NCI-H2196 (cell line): ENCODE measurements at regions not wholly inside any gene's neighbourhood (a gene's known extent, or its start where the extent isn't known, plus 50 kb on each side); places are given as distances from the start of the nearest gene placed in this dataset.
"Not testable (repeated sequence)": the region's sequence is repeated elsewhere in the genome, so short reads cannot be mapped to it uniquely, and the experiment has no call there.

ENCODE experiments used
- DNase-seq: peaks from one replicate; lab custom pipeline; 2025; ENCODE audit not compliant: unreplicated experiment; lab: John Stamatoyannopoulos, UW

DNA sequence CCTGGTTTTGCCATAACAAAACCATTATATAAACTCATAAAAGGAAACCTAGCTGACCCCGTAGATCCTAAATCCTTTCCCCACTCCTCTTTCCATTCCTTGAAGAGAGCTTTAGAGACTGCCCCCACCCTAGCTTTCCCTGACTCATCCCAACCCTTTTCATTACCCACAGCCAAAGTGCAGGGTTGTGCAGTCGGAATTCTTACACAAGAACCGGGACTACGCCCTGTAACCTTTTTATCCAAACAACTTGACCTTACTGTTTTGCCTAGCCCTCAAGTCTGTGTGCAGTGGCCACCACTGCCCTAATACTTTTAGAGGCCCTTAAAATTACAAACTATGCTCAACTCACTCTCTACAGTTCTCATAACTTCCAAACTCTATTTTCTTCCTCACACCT is 116.0 kb upstream of the PTPN13 start:
- DNase-seq, result not testable (repeated sequence)

DNA sequence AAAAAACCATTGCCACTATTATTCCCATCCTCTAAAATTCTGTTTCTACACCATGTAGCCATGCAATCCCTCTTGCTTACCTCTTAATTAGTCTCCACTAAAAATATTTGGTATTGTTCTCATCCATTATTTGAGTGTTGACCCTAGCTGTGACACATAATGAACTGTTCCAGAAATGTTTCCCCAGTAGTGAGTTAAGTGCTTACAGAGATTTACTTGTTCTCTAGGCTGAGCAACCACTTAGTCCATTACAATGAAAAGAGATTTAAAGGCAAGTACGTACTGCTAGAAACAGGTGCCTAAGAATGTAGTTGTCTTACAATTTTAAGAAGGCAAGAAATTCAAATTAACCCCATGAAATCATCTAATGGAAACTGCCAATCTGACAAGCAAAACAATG is 112.7 kb upstream of the PTPN13 start:
- no peak for DNase-seq

DNA sequence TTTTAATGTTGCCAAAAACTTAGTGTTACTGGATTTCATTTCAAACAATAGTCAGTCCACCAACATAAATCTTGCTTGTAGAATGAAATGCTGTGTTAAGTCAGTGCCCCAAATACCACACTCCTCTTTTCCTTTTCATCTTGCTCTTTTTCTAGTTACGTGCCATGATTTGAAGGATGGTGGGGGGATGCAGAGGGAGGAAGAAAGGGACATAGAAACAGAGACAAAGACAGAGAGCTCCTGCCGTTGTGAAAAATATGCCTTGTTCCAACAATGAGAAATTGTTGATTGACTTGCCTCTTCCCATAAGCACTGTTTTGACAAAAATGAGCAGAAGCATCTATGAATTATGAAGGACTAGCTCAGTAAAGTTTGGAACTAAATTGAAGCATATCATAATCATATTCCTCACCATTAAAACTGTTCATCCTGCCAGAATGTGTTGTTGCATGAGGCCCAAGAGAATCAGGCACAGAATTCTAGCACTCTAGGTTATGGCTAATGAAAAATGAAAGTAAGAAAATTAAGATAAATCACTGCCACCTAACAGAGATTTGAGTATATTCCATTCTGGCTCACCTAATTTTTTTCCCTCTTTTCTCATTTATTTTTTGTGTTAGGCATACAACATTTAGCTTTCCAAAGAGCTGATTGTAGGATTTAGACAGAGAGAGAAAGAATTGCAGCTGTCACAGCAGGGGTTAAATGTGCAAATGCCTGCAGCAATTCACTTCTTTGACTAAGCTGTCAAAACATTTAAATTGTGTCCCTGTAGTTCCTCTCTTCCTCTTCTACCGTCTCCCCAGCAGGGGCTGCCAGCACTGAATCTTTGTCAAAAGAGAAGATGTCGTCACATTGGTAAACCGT is 111.6 kb upstream of the PTPN13 start:
- DNase-seq, result no peak

DNA sequence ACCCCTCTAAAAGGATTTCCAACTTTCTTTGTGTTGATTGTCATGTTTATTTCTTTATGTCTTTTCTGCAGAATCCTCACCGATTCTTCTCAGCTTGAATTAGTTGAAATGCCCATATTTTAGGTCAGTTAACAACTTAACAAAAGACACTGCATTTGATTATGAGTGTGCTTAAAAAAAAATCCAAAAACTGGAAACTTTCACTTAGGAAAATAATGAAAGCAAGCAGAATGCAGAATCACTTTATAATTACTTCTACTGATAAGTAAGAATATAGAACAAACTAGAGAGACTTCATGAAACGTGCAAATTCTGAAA is 111.0 kb upstream of the PTPN13 start:
- DNase-seq, result no peak

DNA sequence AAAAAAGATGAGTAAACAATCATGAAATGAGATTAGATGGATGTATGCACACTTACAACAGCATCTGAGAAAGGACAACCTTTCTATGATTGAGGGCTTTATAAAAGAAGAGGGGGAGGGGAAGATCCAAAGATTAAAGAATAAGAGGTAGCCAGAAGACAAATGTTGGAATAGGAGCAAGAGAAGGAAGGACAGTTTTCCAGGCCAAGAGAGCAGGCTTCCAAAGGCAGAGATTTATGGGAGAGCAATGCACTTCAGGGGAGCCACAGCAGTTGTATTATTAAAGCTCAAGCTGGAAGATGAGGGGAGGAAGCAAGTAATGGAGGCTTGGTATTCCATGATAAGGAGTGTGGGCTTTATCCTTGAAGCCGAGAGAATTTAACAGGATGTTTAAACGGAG is 110.3 kb upstream of the PTPN13 start:
- DNase-seq, result no peak

DNA sequence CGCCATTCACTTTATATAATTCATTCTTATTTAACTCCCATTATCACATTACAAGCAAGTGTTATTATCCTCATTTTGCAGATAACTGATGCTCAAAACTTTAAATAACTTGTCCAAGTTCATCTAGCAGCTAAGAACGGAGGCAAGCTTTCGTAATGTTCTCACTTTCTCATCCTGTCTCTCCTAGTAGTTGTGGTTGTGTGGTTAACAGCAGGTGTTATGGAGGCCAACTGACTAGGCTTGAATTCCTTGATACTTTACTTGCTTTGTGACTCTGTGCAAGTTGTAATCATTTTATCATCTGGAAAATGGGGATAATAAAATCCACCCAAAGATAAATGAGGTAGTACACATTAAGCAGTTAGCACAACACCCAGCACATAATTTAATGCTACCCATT is 109.9 kb upstream of the PTPN13 start:
- DNase-seq, result no peak

DNA sequence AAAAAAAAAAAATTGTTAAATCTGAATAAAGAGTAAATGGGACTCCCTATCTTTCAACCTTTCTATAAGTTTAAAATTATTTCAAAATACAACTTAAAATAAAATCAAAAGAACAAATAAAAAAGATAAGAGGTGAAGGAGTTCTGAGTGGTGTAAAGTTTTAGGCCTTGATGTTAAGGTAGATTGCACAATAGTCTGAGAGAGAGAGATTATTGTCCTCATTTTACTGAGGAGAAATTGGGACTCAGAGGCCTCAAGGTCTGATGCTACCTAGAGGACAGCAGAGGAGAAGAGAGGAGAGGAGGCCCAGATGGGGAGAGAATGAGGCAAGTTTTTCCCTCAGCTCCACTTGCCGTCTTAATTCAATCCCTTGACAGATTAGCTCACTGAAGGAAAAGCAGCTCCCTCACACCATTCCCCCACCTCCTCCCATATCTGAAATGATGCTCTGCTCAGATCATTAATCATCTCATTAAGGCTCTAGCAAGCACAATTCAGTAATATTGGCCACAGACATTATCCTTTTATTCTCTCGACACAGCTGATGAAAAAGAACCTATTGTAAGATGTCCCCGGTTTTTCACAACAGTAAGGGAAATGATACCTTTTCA is 106.3 kb upstream of the PTPN13 start:
- DNase-seq, result no peak

DNA sequence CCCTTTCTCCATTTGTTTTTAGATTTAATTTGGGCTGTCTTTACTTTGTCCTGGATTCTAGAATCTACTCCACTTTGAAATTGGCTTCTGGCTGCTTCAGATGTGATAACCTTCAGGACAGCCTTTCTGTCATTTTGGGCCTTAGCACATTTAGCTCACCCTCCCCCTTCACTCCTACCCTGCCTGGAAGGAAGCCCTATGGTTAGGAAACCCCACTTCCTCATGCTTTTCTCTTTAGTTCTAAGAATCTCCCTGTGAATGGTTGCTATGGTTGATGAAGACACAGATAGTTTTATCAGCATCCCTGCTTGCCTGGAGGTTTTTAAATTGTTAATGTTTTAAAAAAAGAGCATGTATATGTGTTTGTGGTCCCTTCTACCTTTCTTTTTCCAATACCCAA is 100.7 kb upstream of the PTPN13 start:
- DNase-seq, result no peak

DNA sequence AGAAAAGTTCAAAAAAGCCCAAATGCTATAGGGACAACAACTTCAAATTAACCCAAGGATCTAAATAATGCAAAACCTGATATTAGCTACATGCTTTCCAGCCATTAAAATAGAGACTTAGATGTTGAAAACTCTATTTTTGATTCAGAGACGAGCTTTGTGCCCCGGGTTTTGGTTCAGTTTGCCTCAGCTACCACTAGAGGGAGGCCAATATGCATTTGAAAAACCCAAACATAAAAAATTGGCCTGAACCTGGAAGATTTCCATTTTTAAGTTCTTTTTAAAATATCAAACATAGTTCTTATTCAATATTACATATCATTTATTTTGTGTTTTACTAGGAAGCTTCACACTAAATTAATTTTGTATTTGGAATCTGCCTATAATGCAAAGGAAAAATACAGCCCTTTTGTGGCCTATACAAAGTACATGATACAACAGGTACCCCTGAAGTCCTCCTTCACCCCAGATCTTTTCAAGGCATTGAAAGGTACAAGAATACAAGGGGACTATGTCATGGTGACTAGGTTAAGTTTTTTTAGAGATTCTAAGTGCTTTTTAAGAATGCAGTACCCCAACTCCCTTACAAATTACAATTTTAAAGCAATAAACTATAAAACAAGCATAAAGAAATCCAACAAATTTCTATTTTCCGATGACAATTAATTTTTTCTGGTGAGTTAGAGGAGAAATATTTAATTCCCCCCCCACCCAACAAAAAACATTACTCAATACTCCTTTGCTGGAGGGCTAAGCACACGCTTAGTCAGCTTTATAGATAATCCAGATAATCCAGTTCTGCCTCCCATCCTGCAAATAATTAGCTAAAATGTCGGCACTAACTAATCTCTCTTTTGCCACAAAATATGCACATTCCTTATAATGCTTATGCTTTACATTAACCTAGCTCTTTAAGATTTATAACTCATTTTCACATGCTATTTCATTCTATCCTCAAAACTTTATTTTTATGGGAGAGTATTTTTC is 97.7 kb upstream of the PTPN13 start:
- peak; percentile 23 for DNase-seq

DNA sequence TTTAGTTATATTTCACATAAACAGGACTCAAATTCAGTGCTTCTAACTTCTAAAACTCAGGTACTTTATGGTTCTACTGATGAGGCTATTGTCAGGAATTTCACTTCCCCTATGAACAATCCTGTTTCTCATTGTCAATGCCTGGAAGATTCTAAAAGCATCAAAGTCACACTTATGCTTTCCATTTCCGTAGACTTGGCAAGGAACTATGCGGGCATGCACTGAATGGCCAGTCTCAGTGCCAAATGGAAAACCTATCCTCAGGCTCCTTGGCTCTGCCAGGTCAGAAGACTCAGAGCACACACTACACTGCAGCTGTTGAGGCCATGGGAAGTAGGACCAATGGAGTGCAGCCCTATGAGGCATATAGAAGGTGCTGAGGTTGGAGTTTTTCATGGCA is 97.0 kb upstream of the PTPN13 start:
- peak; percentile 15 for DNase-seq

DNA sequence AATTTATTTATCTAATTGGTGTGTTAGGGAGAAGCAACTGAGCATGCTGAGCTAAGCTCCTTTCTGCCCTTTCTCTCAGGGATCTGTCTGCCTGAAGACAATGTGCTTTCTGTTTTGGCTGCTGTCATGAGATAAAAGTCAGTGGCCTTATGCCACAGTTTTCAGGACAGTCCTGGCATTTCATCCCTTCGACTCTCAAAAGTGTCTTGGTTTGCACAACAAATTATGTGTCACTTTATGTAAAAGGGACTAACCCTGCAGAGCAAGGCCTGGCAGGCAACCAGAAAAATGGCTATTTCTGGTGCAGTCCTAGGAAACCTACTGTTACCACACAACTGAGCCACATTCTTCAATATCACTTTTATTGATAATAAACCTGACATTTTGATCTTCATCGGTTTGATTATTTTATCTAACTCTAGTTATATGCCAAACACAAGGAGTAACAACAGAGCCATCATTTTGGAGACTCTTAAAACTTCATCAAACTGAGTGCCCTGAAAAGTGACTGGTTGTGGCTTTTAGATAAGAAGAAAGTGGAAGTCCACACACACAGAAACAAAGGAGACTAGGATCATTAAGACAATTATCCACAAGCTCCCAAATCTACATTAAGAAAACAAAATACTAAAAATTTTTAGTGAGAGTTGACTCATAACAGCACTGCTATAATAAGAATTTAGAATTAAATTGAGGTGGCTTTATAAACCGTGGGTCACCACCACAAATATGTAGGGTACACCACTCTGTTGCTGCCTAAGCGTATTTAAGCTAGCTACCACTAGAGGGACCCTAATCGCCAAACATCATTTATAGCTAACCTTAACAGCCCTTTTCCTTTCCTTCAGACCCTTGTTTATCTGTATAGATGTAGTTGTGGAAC is 95.9 kb upstream of the PTPN13 start:
- peak; percentile 1 for DNase-seq

DNA sequence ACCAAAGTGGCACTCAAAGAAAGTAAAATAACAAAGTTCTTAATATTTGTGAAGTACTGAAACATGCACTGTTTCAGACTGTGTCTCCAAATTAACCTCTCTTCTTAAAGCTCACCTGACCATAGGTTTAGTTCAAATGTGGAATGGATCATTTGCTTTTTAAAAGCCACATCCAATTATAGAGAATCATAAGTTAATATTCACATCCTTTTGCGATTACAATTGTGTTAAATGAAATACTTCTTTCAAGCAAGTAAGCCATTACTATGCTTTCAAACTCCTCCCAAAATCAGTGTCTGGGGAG is 95.3 kb upstream of the PTPN13 start:
- no peak for DNase-seq

DNA sequence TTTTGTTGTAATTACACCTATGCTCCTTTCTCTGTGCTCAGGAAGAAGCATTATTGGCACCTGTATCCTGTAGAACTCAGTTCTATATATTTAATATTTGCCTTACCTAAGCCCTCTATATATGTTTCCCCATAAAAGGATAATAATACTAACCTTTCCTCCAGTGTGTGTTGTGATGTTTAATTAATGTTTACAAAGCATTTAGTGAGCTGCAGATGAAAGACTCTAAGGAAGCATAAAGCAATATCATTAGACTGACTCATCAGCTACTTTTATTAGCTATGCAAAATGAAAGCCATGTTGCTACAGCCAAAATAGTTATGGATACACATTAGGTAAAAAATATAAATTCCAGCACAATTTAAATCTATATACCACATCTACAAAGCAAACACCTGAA is 93.6 kb upstream of the PTPN13 start:
- no peak for DNase-seq

DNA sequence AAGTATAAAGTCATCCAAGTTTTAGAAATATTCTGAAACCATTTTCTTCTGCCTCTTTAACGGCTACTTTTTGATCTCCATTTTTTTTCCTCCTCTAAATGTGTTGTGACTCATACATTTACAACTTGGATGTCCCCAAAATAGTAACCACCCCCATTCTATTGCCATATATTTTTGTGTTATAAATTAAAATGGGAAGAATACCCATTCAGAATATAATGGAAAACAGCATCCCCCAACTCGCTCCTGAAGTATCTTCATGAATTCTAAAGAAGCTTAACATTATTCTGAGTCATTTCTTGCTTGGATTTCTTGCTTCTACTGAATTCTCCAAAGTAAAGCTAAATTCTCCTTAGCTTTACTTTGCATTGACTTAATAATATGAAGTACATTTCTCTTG is 92.0 kb upstream of the PTPN13 start:
- no peak for DNase-seq

DNA sequence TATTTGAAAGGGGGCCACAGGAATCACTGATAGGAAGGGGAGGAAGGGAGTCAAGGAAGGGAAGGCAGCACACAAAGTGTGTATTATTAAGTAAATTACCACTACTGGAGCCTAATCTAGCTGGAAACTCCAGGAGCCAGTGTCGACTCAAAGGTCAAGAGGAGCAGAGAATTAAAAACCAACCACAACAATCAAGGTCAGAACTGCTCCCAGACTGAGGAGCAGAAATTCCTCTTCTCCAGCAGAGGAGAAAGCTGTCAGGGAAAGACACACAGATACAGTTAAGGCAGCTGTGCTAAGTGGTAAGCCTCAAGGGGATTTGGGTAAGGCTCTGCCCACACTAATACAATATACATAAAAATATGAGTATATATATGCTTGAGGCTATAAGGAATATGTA is 87.5 kb upstream of the PTPN13 start:
- no peak for DNase-seq

DNA sequence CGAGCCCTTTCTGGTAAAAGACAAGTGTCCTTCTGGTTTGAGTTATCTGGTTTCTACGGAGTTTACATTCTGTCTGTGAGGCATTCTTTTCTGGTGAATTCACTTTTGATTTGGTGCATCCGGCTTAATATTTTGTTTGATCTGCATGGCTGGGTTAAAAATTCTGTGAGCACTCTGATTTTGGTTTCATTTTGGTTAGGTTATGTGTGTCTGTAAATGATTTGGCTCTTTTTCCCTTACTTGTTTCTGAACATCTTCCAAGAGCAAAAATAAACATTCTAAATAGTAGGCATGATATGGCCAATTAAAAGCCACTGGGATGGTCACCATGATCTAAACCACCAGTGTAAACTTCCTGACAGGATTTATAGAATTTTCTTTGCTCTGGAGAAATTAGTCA is 85.7 kb upstream of the PTPN13 start:
- no peak for DNase-seq

DNA sequence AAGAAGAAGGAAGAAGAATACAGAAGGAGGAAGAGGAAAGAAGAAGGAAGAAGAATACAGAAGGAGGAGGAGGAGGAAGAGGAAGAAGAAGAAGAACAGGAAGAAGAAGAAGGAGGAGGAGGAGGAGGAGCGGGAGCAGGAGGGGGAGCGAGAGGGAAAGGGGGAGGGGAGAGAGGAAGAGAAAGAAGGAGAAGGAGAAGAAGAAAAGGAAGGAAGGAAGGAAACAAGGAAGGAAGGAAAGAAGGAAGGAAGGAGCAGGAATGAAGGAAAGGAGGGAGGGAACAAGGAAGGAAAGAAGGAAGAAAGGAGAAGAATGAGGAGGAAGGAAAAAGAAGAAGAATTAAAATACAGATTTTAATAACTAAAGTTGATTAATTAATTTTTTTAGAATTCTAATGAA is 82.5 kb upstream of the PTPN13 start:
- DNase-seq, result no peak

DNA sequence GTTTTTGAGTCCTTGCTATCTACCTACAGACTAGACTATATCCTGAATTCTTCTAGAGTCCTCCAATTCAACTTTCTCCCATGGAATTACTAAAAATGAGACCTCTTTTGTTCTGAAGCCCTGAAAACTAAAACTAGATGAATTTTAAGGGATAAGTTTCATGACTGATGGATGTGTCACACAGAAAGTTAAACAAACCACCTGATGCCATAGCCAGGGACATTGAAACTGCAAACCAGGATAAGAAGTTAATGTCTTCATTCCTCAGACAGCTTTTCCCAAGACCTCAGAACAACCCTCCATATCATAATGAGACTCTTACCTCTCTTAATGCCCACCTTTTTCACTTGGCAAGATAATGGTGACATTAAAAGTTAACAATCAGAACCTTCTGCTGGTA is 81.5 kb upstream of the PTPN13 start:
- no peak for DNase-seq

DNA sequence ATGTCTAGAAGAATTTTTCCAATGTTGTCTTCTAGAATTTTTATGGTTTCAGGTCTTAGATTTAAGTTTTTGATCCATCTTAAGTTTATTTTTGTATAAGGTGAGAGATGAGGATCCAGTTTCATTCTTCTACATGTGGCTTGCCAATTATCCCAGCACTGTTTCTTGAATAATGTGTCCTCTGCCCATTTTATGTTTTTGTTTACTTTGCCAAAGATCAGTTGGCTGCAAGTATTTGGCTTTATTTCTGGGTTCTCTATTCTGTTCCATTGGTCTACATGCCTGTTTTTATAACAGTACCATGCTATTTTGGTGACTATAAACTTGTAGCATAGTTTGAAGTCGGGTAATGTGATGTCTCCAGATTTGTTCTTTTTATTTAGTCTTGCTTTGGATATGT is 78.2 kb upstream of the PTPN13 start:
- DNase-seq, result not testable (repeated sequence)

DNA sequence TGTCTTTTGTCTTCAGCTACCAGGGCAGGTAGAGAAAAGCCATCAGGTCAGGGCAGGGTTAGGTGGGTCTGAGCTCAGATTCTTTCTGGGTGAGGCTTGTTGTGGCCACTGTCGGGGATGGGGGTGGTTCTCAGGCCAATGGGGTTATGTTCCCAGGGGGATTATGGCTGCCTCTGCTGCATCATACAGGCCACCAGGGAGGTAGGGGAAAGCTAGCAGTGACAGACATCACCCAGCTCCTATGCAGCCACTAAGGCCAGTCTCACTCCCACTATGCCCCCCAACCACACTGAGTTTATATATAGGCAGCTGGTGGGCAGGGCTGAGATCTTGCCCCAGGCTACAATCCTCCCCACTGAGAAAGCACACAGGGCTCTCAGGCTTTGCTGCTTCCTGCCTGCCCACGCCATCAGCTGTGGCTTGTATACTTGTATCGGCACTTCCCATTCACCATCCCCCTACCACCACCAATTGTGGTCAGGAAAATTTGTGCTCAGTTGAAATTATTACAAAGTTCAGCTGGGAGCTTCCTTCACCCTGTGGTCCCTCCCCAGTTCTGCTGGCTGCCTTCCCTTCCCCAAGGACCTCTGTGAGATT is 72.6 kb upstream of the PTPN13 start:
- no peak for DNase-seq

DNA sequence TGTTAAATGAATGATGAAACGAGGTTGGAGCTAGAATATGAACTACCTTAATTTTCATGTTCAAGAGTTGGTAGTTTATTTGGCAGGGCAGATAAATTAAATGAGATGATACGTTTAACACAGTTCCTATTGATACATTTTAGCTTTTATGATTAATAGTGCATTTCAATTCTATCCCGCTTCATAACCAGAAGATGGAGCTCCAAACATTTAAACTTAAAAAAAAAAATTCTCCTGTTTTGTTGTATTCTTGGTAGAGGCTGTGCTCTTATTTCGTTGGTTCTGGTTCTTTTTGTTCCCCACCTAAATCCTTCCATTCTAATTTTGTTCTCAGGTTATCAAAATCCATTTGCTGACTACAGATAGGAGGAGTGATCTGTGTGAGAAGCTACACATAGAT is 71.8 kb upstream of the PTPN13 start:
- DNase-seq, result no peak
